ENCODE measurements at regions not wholly inside any gene's neighbourhood (a gene's known extent, or its start where the extent isn't known, plus 50 kb on each side); places are given as distances from the start of the nearest gene placed in this dataset.

- no peak overlapping the region for H3K4me3 ChIP-seq (ENCODE audit: severe bottlenecking)
- no peaks in the 10 kb centered on the region for H3K4me1 ChIP-seq (ENCODE audit: insufficient read depth, poor library complexity, severe bottlenecking)
- H3K27ac ChIP-seq (ENCODE audit: poor library complexity, severe bottlenecking), result no peak overlapping the region
- ATAC-seq (ENCODE audit: low read depth) (no peak), DNase-seq (ENCODE audit: low spot score) (peak; percentile 29)
- H3K36me3 ChIP-seq (ENCODE audit: low read depth), result no peaks in the 10 kb centered on the region
- H3K9me3 ChIP-seq (ENCODE audit: severe bottlenecking), result no peaks in the 10 kb centered on the region
- TF ChIP-seq CTCF (IDR thresholded peaks at IDR 0.05; ENCODE audit: poor library complexity, severe bottlenecking), result no peak
- peaks cover 44% of the 10 kb centered on the region for H3K27me3 ChIP-seq (ENCODE audit: insufficient read depth, poor library complexity, severe bottlenecking)
Measured at GRCh38 chr9:17905781-17906175, 326.9 kb downstream of the SH3GL2 start.

DNA sequence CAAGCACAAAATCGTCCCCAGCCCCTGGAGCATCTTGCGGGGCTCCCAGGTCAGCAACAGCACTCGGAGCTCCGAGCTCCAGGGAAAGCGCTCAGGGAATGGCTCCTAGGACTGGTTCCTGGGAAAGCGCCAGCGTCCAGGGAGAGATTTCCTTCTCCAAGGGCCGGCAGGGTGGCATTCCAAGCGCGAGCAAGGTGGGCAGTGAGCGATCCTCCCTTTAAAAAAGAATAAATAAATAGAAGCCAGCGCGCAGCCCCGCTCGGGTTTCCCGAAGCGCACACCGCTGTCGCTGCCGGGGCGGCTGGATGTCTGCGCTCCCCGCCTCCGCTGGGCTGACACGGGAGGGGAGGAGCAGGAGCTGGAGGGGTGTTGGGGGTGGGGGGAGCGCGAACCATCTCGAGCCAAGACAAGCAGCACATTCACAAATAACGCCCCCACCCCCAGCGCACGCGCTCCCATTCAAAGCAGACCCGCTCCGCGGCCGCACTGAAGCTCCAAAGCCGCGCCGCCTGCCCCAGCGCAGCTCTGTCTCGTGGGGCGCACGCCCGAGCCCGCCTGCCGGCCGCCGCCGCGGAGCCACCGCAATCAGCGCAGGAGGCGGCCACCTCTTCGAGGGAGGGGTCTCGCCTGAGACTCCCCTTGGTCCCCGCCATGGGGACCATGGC lies 327.4 kb downstream of the SH3GL2 start:
- DNase-seq (ENCODE audit: low spot score) (peak; percentile 37), ATAC-seq (ENCODE audit: low read depth) (peak; percentile 38; the same call in 2 of the 3 replicates)
- H3K36me3 ChIP-seq (ENCODE audit: low read depth), result no peaks in the 10 kb centered on the region
- H3K4me1 ChIP-seq (ENCODE audit: insufficient read depth, poor library complexity, severe bottlenecking), result no peaks in the 10 kb centered on the region
- H3K4me3 ChIP-seq (ENCODE audit: severe bottlenecking), result no peak overlapping the region
- H3K27ac ChIP-seq (ENCODE audit: poor library complexity, severe bottlenecking), result no peak overlapping the region
- TF ChIP-seq CTCF (IDR thresholded peaks at IDR 0.05; ENCODE audit: poor library complexity, severe bottlenecking), result no peak
- H3K27me3 ChIP-seq (ENCODE audit: insufficient read depth, poor library complexity, severe bottlenecking), result peaks cover 44% of the 10 kb centered on the region
- no peaks in the 10 kb centered on the region for H3K9me3 ChIP-seq (ENCODE audit: severe bottlenecking)

GRCh38 chr9:17906841-17907778 lies 328.2 kb downstream of the SH3GL2 start:
- Histone ChIP-seq H3K4me1 (ENCODE audit: insufficient read depth, poor library complexity, severe bottlenecking) (no peaks in the 10 kb centered on the region), H3K4me3 (ENCODE audit: severe bottlenecking) (no peak overlapping the region)
- TF ChIP-seq CTCF (IDR thresholded peaks at IDR 0.05; ENCODE audit: poor library complexity, severe bottlenecking), result no peak

GRCh38 chr9:17907779-17908508 lies 329.1 kb downstream of the SH3GL2 start:
- peaks cover 44% of the 10 kb centered on the region for H3K27me3 ChIP-seq (ENCODE audit: insufficient read depth, poor library complexity, severe bottlenecking)
- H3K9me3 ChIP-seq (ENCODE audit: severe bottlenecking), result no peaks in the 10 kb centered on the region
- no peak overlapping the region for H3K27ac ChIP-seq (ENCODE audit: poor library complexity, severe bottlenecking)
- ATAC-seq (ENCODE audit: low read depth), result no peak
- H3K36me3 ChIP-seq (ENCODE audit: low read depth), result no peaks in the 10 kb centered on the region
- no peak for DNase-seq (ENCODE audit: low spot score)
- no peaks in the 10 kb centered on the region for H3K4me1 ChIP-seq (ENCODE audit: insufficient read depth, poor library complexity, severe bottlenecking)
- H3K4me3 ChIP-seq (ENCODE audit: severe bottlenecking), result no peak overlapping the region
- no peak for TF ChIP-seq CTCF (IDR thresholded peaks at IDR 0.05; ENCODE audit: poor library complexity, severe bottlenecking)

More at GRCh38 chr9:17906841-17907778, 328.2 kb downstream of the SH3GL2 start:
- H3K27ac ChIP-seq (ENCODE audit: poor library complexity, severe bottlenecking), result no peak overlapping the region
- H3K9me3 ChIP-seq (ENCODE audit: severe bottlenecking), result no peaks in the 10 kb centered on the region
- ATAC-seq (ENCODE audit: low read depth), result peak; percentile 33; the same call in 1 of the 3 replicates
- H3K27me3 ChIP-seq (ENCODE audit: insufficient read depth, poor library complexity, severe bottlenecking), result peaks cover 44% of the 10 kb centered on the region
- no peaks in the 10 kb centered on the region for H3K36me3 ChIP-seq (ENCODE audit: low read depth)
- peak; percentile 35 for DNase-seq (ENCODE audit: low spot score)

Measured in RWPE2 (cell line).